Hepatocyte (in vitro differentiated cells): ENCODE measurements at regions not wholly inside any gene's neighbourhood (a gene's known extent, or its start where the extent isn't known, plus 50 kb on each side); places are given as distances from the start of the nearest gene placed in this dataset.

Experiments used
- CTCF ChIP-seq: fragments of 200-600 bp; sonication (generic); IDR thresholded peaks from 2 replicates; pipeline ENCODE4 v1.5.1; 2016; ENCODE audit warnings: antibody characterized with exemption, mild to moderate bottlenecking; ENCODE audit not compliant: poor library complexity
- EZH2 ChIP-seq: fragments of 200-600 bp; sonication (generic); IDR thresholded peaks from 2 replicates; pipeline ENCODE4 v1.6.1; 2016; ENCODE audit warnings: antibody characterized with exemption, mild to moderate bottlenecking, borderline replicate concordance
- EZH2phosphoT487 ChIP-seq: fragments of 200-600 bp; sonication (generic); IDR thresholded peaks from one replicate; pipeline ENCODE4 v1.6.1; 2018; ENCODE audit warnings: antibody characterized with exemption, mild to moderate bottlenecking, low read depth, moderate library complexity; ENCODE audit not compliant: unreplicated experiment, severe bottlenecking

- TF ChIP-seq CTCF (peak; percentile 69), EZH2 (no peak), EZH2phosphoT487 (no peak)
Observed at GRCh38 chr2:180077295-180077906, 70.3 kb upstream of the CWC22 start.
